ENCODE measurements at regions not wholly inside any gene's neighbourhood (a gene's known extent, or its start where the extent isn't known, plus 50 kb on each side); places are given as distances from the start of the nearest gene placed in this dataset.

GRCh38 chrX:37904833-37905232 is 57.5 kb upstream of the DYNLT3 start:
- Histone ChIP-seq H3K9me3 (ENCODE audit: low read length) (no peaks in the 10 kb centered on the region), H2AFZ (ENCODE audit: low read length) (no peak overlapping the region), H3K27me3 (ENCODE audit: control insufficient read depth in 1 of 2, insufficient read depth in 2 of 2, low read length in 2 of 2) (peaks cover 0 to 2% of the 10 kb centered on the region in 2 experiments; a peak in 1 of 5 replicates), H3K27ac (ENCODE audit: extremely low read length, insufficient read depth, low read length) (no peak overlapping the region), H4K20me1 (ENCODE audit: insufficient read depth, low read length) (no peaks in the 10 kb centered on the region), H3K4me3 (replicated peaks in 1 of 3; ENCODE audit: insufficient read depth in 1 of 3, low read depth in 2 of 3, low read length in 3 of 3) (no peak overlapping the region), H3K36me3 (replicated peaks in 1 of 2; ENCODE audit: control insufficient read depth in 1 of 2, insufficient read depth in 2 of 2, low read length in 2 of 2) (no peaks in the 10 kb centered on the region), H3K9ac (ENCODE audit: insufficient read depth, low read depth, low read length) (no peak overlapping the region), H3K4me2 (ENCODE audit: low read depth, low read length) (no peak overlapping the region), H3K79me2 (ENCODE audit: insufficient read depth, low read length) (no peaks in the 10 kb centered on the region), H3K4me1 (ENCODE audit: insufficient read depth, low read length) (no peaks in the 10 kb centered on the region)
- no TSS peak for BruUV-seq (replicated peaks)
- intact Hi-C loops (cut with micrococcal nuclease; ENCODE audit: unreplicated experiment) = no loop called here
- no peak for TF ChIP-seq MAX (IDR thresholded peaks at IDR 0.05)
- 0 out of 2 replicates have a peak, but pooled peaks have one; percentile 22 for TF ChIP-seq FOSL2 (CRISPR knock-in tag; IDR thresholded peaks at IDR 0.05)
- peak; percentile 66; the same call in 1 of the 2 replicates for TF ChIP-seq ZNF652 (CRISPR knock-in tag; IDR thresholded peaks at IDR 0.05; ENCODE audit: borderline replicate concordance, low read depth)
- no peak for TF ChIP-seq FOXO1 (CRISPR knock-in tag; IDR thresholded peaks at IDR 0.05)
- no peak for ATAC-seq
- in situ Hi-C loops (cut with HindIII; ENCODE audit: extremely low pct_ligation_motif_present, low pct_unique_long_range_greater_than_20kb) = no loop called here
- FAIRE-seq = no peak
- WGBS (ENCODE audit: low lambda C conversion rate) = 6% methylated on average over 2 of the region's 2 CpGs
- DNase-seq (ENCODE audit: low spot score) = no peak
- ChIA-PET POLR2A (no interaction called here), CTCF (ENCODE audit: low intra/inter-chr PET ratio, low total read pairs) (no interaction called here)

GRCh38 chrX:37905436-37906147 is 58.2 kb upstream of the DYNLT3 start:
- H3K9ac ChIP-seq (ENCODE audit: insufficient read depth, low read depth, low read length) = no peak overlapping the region
- no peaks in the 10 kb centered on the region for H4K20me1 ChIP-seq (ENCODE audit: insufficient read depth, low read length)
- no peaks in the 10 kb centered on the region for H3K36me3 ChIP-seq (replicated peaks in 1 of 2; ENCODE audit: control insufficient read depth in 1 of 2, insufficient read depth in 2 of 2, low read length in 2 of 2)
- peak overlapping the region; percentile 6; the same call in 1 of the 2 replicates for H3K4me2 ChIP-seq (ENCODE audit: low read depth, low read length)
- no peak overlapping the region for H3K4me3 ChIP-seq (replicated peaks in 1 of 3; ENCODE audit: insufficient read depth in 1 of 3, low read depth in 2 of 3, low read length in 3 of 3)
- H3K4me1 ChIP-seq (ENCODE audit: insufficient read depth, low read length) = no peaks in the 10 kb centered on the region
- ATAC-seq (peak; percentile 84), DNase-seq (ENCODE audit: low spot score) (no peak), FAIRE-seq (no peak)
- POLR2A ChIA-PET = no interaction called here
- in situ Hi-C loops (cut with HindIII; ENCODE audit: extremely low pct_ligation_motif_present, low pct_unique_long_range_greater_than_20kb) (no loop called here), intact Hi-C loops (cut with micrococcal nuclease; ENCODE audit: unreplicated experiment) (no loop called here)
- 42% methylated on average over 2 of the region's 36 CpGs for WGBS (ENCODE audit: low lambda C conversion rate)
- TF ChIP-seq HOXA9 (CRISPR knock-in tag; IDR thresholded peaks at IDR 0.05; ENCODE audit: borderline replicate concordance) (no peak), ZNF510 (CRISPR knock-in tag; IDR thresholded peaks at IDR 0.05; ENCODE audit: low read depth) (no peak), STAG1 (CRISPR knock-in tag; IDR thresholded peaks at IDR 0.05) (peak; percentile 18; the same call in 1 of the 2 replicates), ZNF691 (CRISPR knock-in tag; IDR thresholded peaks at IDR 0.05; ENCODE audit: borderline replicate concordance, low read depth) (no peak), CTCF (CRISPR knock-in tag; IDR thresholded peaks at IDR 0.05) (peak; percentile 31; the same call in 1 of the 2 replicates), FOSL2 (CRISPR knock-in tag; IDR thresholded peaks at IDR 0.05) (peak; percentile 74)
- no peak overlapping the region for H3K27ac ChIP-seq (ENCODE audit: extremely low read length, insufficient read depth, low read length)
- no peaks in the 10 kb centered on the region for H3K79me2 ChIP-seq (ENCODE audit: insufficient read depth, low read length)
- CTCF ChIA-PET (ENCODE audit: low intra/inter-chr PET ratio, low total read pairs) = no interaction called here
- H3K9me3 ChIP-seq (ENCODE audit: low read length) = no peaks in the 10 kb centered on the region
- BruUV-seq (replicated peaks) = no TSS peak
- no peak overlapping the region for H2AFZ ChIP-seq (ENCODE audit: low read length)
- H3K27me3 ChIP-seq (ENCODE audit: control insufficient read depth in 1 of 2, insufficient read depth in 2 of 2, low read length in 2 of 2) = peaks cover 0 to 2% of the 10 kb centered on the region in 2 experiments; a peak in 1 of 5 replicates

Measured in HepG2 (cell line).